GM21576 (cell line): ENCODE measurements at regions not wholly inside any gene's neighbourhood (a gene's known extent, or its start where the extent isn't known, plus 50 kb on each side); places are given as distances from the start of the nearest gene placed in this dataset.
"Not testable (repeated sequence)": the region's sequence is repeated elsewhere in the genome, so short reads cannot be mapped to it uniquely, and the experiment has no call there.

Experiments used
- ATAC-seq: cut with Tn5 transposase; IDR thresholded peaks from one replicate; pipeline ENCODE4 v1.9.1; 2021; ENCODE audit warnings: mild to moderate bottlenecking, moderate library complexity; ENCODE audit not compliant: unreplicated experiment

- ATAC-seq = no peak
Observed at GRCh38 chr5:53265043-53265442, 155.5 kb upstream of the MOCS2 start.

GRCh38 chr5:53268241-53268640 is 158.7 kb upstream of the MOCS2 start:
- ATAC-seq = not testable (repeated sequence)

- ATAC-seq = no peak
Observed at GRCh38 chr5:53275666-53276065, 166.1 kb upstream of the MOCS2 start.

- no peak for ATAC-seq
Observed at GRCh38 chr5:53276825-53277224, 167.3 kb upstream of the MOCS2 start.

- ATAC-seq = no peak
Observed at GRCh38 chr5:53277491-53277890, 167.9 kb upstream of the MOCS2 start.

GRCh38 chr5:53287573-53287972 is 178.0 kb upstream of the MOCS2 start:
- ATAC-seq = no peak

- no peak for ATAC-seq
Observed at GRCh38 chr5:53288511-53288910, 179.0 kb upstream of the MOCS2 start.

GRCh38 chr5:53291047-53291446 is 181.5 kb upstream of the MOCS2 start:
- ATAC-seq = no peak

GRCh38 chr5:53291528-53291927 is 182.0 kb upstream of the MOCS2 start:
- ATAC-seq = no peak

GRCh38 chr5:53298841-53299240 is 181.6 kb upstream of the FST start:
- no peak for ATAC-seq

GRCh38 chr5:53302529-53302928 is 177.9 kb upstream of the FST start:
- no peak for ATAC-seq

- ATAC-seq = no peak
Observed at GRCh38 chr5:53303105-53303504, 177.3 kb upstream of the FST start.

- ATAC-seq = not testable (repeated sequence)
Observed at GRCh38 chr5:53305316-53305715, 175.1 kb upstream of the FST start.

GRCh38 chr5:53309653-53310052 is 170.8 kb upstream of the FST start:
- ATAC-seq = no peak

- ATAC-seq = no peak
Observed at GRCh38 chr5:53311681-53312080, 168.7 kb upstream of the FST start.

GRCh38 chr5:53313145-53313544 is 167.3 kb upstream of the FST start:
- ATAC-seq = no peak

GRCh38 chr5:53318303-53318702 is 162.1 kb upstream of the FST start:
- ATAC-seq = no peak

- no peak for ATAC-seq
Observed at GRCh38 chr5:53319315-53319714, 161.1 kb upstream of the FST start.

GRCh38 chr5:53321073-53321472 is 159.4 kb upstream of the FST start:
- no peak for ATAC-seq

- ATAC-seq = no peak
Observed at GRCh38 chr5:53321721-53322120, 158.7 kb upstream of the FST start.

- no peak for ATAC-seq
Observed at GRCh38 chr5:53322257-53322656, 158.2 kb upstream of the FST start.

GRCh38 chr5:53323511-53323910 is 156.9 kb upstream of the FST start:
- ATAC-seq = no peak

- no peak for ATAC-seq
Observed at GRCh38 chr5:53323943-53324642, 156.3 kb upstream of the FST start.
